Colonic mucosa (tissue), 4 donors: ENCODE measurements at regions not wholly inside any gene's neighbourhood (a gene's known extent, or its start where the extent isn't known, plus 50 kb on each side); places are given as distances from the start of the nearest gene placed in this dataset.

Experiments
- DNase-seq: peaks from one replicate; pipeline ENCODE4 v3.0.0-alpha.2; 2020
- H3K27ac ChIP-seq: fragments of 200-600 bp; one replicate; pipeline ENCODE4 v1.8.0; 2021
- H3K27me3 ChIP-seq: fragments of 200-600 bp; one replicate; pipeline ENCODE4 v1.8.0; 2021
- H3K36me3 ChIP-seq: fragments of 200-600 bp; one replicate; pipeline ENCODE4 v1.8.0; 2021
- H3K4me1 ChIP-seq: fragments of 200-600 bp; one replicate; pipeline ENCODE4 v1.8.0; 2021; ENCODE audit warnings: mild to moderate bottlenecking
- H3K4me3 ChIP-seq: fragments of 200-600 bp; one replicate; pipeline ENCODE4 v1.8.0; 2021
- H3K9ac ChIP-seq, 2 donors: one replicate each; pipeline ENCODE4 v1.7.0; 2013; ENCODE audit warnings: control low read depth in 2 of 2, low read depth in 2 of 2, low read length in 2 of 2
- H3K9me3 ChIP-seq: fragments of 200-600 bp; one replicate; pipeline ENCODE4 v1.8.0; 2021
- CTCF ChIP-seq: fragments of 200-600 bp; IDR thresholded peaks from one replicate; pipeline ENCODE4 v1.8.0; 2022; ENCODE audit warnings: antibody characterized with exemption, mild to moderate bottlenecking
- intact Hi-C: fragments of 100-400 bp; cut with DNase I; formaldehyde crosslinking; loops from one replicate; pipeline ENCODE4 v1.14.1; 2022
- donor health status: healthy.
- donor health status: DM: no; HTN: no; CAD: no.
- donor health status: DM: no; HTN: no; CAD: no.

- Histone ChIP-seq H3K9ac (no peak overlapping the region), H3K4me1 (no peaks in the 10 kb centered on the region), H3K27ac (no peak overlapping the region), H3K4me3 (no peak overlapping the region), H3K9me3 (no peaks in the 10 kb centered on the region), H3K27me3 (no peaks in the 10 kb centered on the region), H3K36me3 (no peaks in the 10 kb centered on the region)
- intact Hi-C loops, result no loop called here
- DNase-seq, result no peak
- TF ChIP-seq CTCF, result no peak
Observed at GRCh38 chr11:87820011-87820410, 355.2 kb downstream of the RAB38 start.

DNA sequence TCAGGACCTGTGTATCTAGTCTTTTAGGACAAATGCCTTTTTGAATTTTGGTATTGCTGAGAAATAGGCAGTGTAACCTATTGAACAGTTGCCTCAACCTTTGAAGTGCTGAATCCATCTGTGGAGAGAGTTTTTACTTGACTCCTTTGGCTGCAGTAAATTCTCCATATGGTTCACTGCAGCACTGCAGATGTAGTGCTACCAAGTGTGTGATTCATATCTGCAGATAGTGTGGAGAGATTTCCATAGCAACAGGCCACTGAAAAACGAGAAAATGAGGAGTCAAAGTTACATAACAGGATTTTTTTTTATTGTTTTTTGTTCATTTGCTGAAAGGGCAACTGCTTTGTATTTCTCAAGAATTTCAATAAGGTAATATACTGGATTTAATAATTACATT, 356.1 kb downstream of the RAB38 start:
- Histone ChIP-seq H3K4me1 (no peaks in the 10 kb centered on the region), H3K36me3 (no peaks in the 10 kb centered on the region), H3K9me3 (no peaks in the 10 kb centered on the region), H3K27ac (no peak overlapping the region), H3K27me3 (no peaks in the 10 kb centered on the region), H3K9ac (no peak overlapping the region), H3K4me3 (no peak overlapping the region)
- intact Hi-C loops, result no loop called here
- no peak for DNase-seq
- no peak for TF ChIP-seq CTCF

GRCh38 chr11:87812571-87813365, 362.5 kb downstream of the RAB38 start:
- no peak for DNase-seq
- H3K27ac ChIP-seq, result no peak overlapping the region
- TF ChIP-seq CTCF, result no peak
- no peaks in the 10 kb centered on the region for H3K4me1 ChIP-seq
- no peaks in the 10 kb centered on the region for H3K9me3 ChIP-seq
- H3K4me3 ChIP-seq, result no peak overlapping the region
- H3K27me3 ChIP-seq, result no peaks in the 10 kb centered on the region
- intact Hi-C loops, result no loop called here
- H3K36me3 ChIP-seq, result no peaks in the 10 kb centered on the region
- H3K9ac ChIP-seq, result no peak overlapping the region

DNA sequence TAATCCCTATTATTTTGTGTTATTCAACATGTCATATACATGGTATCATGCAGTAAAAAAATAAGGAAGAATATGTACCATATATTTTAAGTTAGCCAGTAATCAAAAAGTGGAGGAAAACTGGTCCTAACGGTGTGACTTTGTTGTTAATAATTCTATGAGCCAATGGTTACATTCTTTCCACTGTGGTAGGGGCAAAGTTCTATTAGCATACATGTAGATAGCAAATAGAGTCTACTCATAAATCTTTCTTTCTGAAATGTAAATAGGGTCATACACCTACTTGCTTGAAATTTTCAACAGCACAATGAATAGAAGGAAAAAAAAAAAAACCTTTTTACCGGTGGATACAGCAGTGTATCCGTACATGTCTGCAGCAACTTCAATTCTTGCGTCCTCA, 364.8 kb downstream of the RAB38 start:
- no peaks in the 10 kb centered on the region for H3K27me3 ChIP-seq
- H3K4me3 ChIP-seq, result no peak overlapping the region
- no peak overlapping the region for H3K9ac ChIP-seq
- DNase-seq, result no peak
- no peaks in the 10 kb centered on the region for H3K4me1 ChIP-seq
- H3K27ac ChIP-seq, result no peak overlapping the region
- intact Hi-C loops, result no loop called here
- no peaks in the 10 kb centered on the region for H3K36me3 ChIP-seq
- no peaks in the 10 kb centered on the region for H3K9me3 ChIP-seq
- TF ChIP-seq CTCF, result no peak

- Histone ChIP-seq H3K27me3 (no peaks in the 10 kb centered on the region), H3K9me3 (no peaks in the 10 kb centered on the region), H3K27ac (no peak overlapping the region), H3K4me1 (no peaks in the 10 kb centered on the region), H3K36me3 (no peaks in the 10 kb centered on the region), H3K4me3 (no peak overlapping the region), H3K9ac (no peak overlapping the region)
- no peak for TF ChIP-seq CTCF
- no peak for DNase-seq
- intact Hi-C loops, result no loop called here
Observed at GRCh38 chr11:87809256-87809655, 366.0 kb downstream of the RAB38 start.
